ENCODE measurements at regions not wholly inside any gene's neighbourhood (a gene's known extent, or its start where the extent isn't known, plus 50 kb on each side); places are given as distances from the start of the nearest gene placed in this dataset.

- DNase-seq (ENCODE audit: low read depth, low spot score), result no peak
- no peak for FAIRE-seq
- Histone ChIP-seq H3K4me3 (ENCODE audit: control insufficient read depth in 2 of 3, extremely low read depth in 1 of 3, insufficient read depth in 2 of 3, low read depth in 1 of 3, low read length in 3 of 3) (no peak overlapping the region), H3K4me2 (ENCODE audit: control insufficient read depth, extremely low read depth, insufficient read depth, low read depth, low read length) (no peak overlapping the region), H3K27ac (ENCODE audit: control insufficient read depth, insufficient read depth, low read length) (no peak overlapping the region), H3K79me2 (ENCODE audit: control insufficient read depth, insufficient read depth, low read length) (no peaks in the 10 kb centered on the region), H3K9me3 (ENCODE audit: control insufficient read depth, low read depth, low read length) (no peaks in the 10 kb centered on the region), H4K20me1 (ENCODE audit: control insufficient read depth, extremely low read depth, insufficient read depth, low read length) (no peaks in the 10 kb centered on the region), H3K9ac (ENCODE audit: control insufficient read depth, extremely low read depth, insufficient read depth, low read length) (no peak overlapping the region), H3K36me3 (ENCODE audit: control insufficient read depth in 2 of 2, extremely low read depth in 1 of 2, insufficient read depth in 2 of 2, low read length in 2 of 2) (no peaks in the 10 kb centered on the region), H2AFZ (ENCODE audit: control insufficient read depth, low read length) (no peak overlapping the region), H3K9me1 (ENCODE audit: control insufficient read depth, extremely low read depth, insufficient read depth, low read length) (no peaks in the 10 kb centered on the region), H3K4me1 (ENCODE audit: control insufficient read depth, extremely low read depth, insufficient read depth, low read length) (no peaks in the 10 kb centered on the region), H3K27me3 (ENCODE audit: control insufficient read depth, extremely low read depth, insufficient read depth, low read length) (no peaks in the 10 kb centered on the region)
- dilution Hi-C loops (cut with MboI; ENCODE audit: extremely low pct_ligation_motif_present, low sequenced_read_pairs), result no loop called here
- TF ChIP-seq, protein P1, sequence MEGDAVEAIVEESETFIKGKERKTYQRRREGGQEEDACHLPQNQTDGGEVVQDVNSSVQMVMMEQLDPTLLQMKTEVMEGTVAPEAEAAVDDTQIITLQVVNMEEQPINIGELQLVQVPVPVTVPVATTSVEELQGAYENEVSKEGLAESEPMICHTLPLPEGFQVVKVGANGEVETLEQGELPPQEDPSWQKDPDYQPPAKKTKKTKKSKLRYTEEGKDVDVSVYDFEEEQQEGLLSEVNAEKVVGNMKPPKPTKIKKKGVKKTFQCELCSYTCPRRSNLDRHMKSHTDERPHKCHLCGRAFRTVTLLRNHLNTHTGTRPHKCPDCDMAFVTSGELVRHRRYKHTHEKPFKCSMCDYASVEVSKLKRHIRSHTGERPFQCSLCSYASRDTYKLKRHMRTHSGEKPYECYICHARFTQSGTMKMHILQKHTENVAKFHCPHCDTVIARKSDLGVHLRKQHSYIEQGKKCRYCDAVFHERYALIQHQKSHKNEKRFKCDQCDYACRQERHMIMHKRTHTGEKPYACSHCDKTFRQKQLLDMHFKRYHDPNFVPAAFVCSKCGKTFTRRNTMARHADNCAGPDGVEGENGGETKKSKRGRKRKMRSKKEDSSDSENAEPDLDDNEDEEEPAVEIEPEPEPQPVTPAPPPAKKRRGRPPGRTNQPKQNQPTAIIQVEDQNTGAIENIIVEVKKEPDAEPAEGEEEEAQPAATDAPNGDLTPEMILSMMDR (optimal IDR thresholded peaks at IDR 0.05 in 1 of 3, IDR thresholded peaks at IDR 0.05 in 1 of 3, conservative IDR thresholded peaks at IDR 0.05 in 1 of 3; ENCODE audit: extremely low read depth in 1 of 3, insufficient read depth in 2 of 3, low read length in 3 of 3), result no peak
- no peak for TF ChIP-seq EZH2 (IDR thresholded peaks at IDR 0.05; ENCODE audit: low read length)
These were observed 161.5 kb downstream of the CARTPT start for GRCh38 chr5:71880536-71880935.

GRCh38 chr5:71882826-71883741 is 164.0 kb downstream of the CARTPT start:
- TF ChIP-seq EZH2 (IDR thresholded peaks at IDR 0.05; ENCODE audit: low read length), result no peak
- TF ChIP-seq, protein P1 (optimal IDR thresholded peaks at IDR 0.05 in 1 of 3, IDR thresholded peaks at IDR 0.05 in 1 of 3, conservative IDR thresholded peaks at IDR 0.05 in 1 of 3; ENCODE audit: extremely low read depth in 1 of 3, insufficient read depth in 2 of 3, low read length in 3 of 3), result no peak
- DNase-seq (ENCODE audit: low read depth, low spot score) (no peak), FAIRE-seq (no peak)
- H3K36me3 ChIP-seq (ENCODE audit: control insufficient read depth in 2 of 2, extremely low read depth in 1 of 2, insufficient read depth in 2 of 2, low read length in 2 of 2), result no peaks in the 10 kb centered on the region
- no peak overlapping the region for H3K4me2 ChIP-seq (ENCODE audit: control insufficient read depth, extremely low read depth, insufficient read depth, low read depth, low read length)
- no peaks in the 10 kb centered on the region for H3K4me1 ChIP-seq (ENCODE audit: control insufficient read depth, extremely low read depth, insufficient read depth, low read length)
- H4K20me1 ChIP-seq (ENCODE audit: control insufficient read depth, extremely low read depth, insufficient read depth, low read length), result no peaks in the 10 kb centered on the region
- no peaks in the 10 kb centered on the region for H3K27me3 ChIP-seq (ENCODE audit: control insufficient read depth, extremely low read depth, insufficient read depth, low read length)
- H3K9ac ChIP-seq (ENCODE audit: control insufficient read depth, extremely low read depth, insufficient read depth, low read length), result no peak overlapping the region
- H2AFZ ChIP-seq (ENCODE audit: control insufficient read depth, low read length), result no peak overlapping the region
- H3K27ac ChIP-seq (ENCODE audit: control insufficient read depth, insufficient read depth, low read length), result no peak overlapping the region
- H3K79me2 ChIP-seq (ENCODE audit: control insufficient read depth, insufficient read depth, low read length), result no peaks in the 10 kb centered on the region
- no peak overlapping the region for H3K4me3 ChIP-seq (ENCODE audit: control insufficient read depth in 2 of 3, extremely low read depth in 1 of 3, insufficient read depth in 2 of 3, low read depth in 1 of 3, low read length in 3 of 3)
- H3K9me3 ChIP-seq (ENCODE audit: control insufficient read depth, low read depth, low read length), result no peaks in the 10 kb centered on the region
- dilution Hi-C loops (cut with MboI; ENCODE audit: extremely low pct_ligation_motif_present, low sequenced_read_pairs), result no loop called here
- H3K9me1 ChIP-seq (ENCODE audit: control insufficient read depth, extremely low read depth, insufficient read depth, low read length), result no peaks in the 10 kb centered on the region
